Activated naive CD8-positive, alpha-beta T cell treated with anti-CD3 and anti-CD28 coated beads, Interleukin-2, amount 10 ng/mL, durations not matched to agents 7 days and 5 days (primary cell): ENCODE measurements at regions not wholly inside any gene's neighbourhood (a gene's known extent, or its start where the extent isn't known, plus 50 kb on each side); places are given as distances from the start of the nearest gene placed in this dataset.

Experiments
- ATAC-seq: fragments of 150-1000 bp; cut with Tn5 transposase; one replicate; pipeline ENCODE4 v1.10.0; 2021; ENCODE audit warnings: low read depth, moderate library complexity
- POLR2A ChIA-PET: fragments of 350-600 bp; sonication (Branson Sonifier 250); formaldehyde crosslinking; loops from one replicate; lab custom pipeline; 2021; ENCODE audit warnings: antibody characterized with exemption; lab: Charles Lee
- DNase-seq: peaks from one replicate; pipeline ENCODE4 v3.0.0; 2021
- H3K27ac Mint-ChIP-seq: one replicate; pipeline ENCODE4 v1.8.0; 2022; ENCODE audit warnings: mild to moderate bottlenecking, mixed read lengths
- H3K27me3 Mint-ChIP-seq: one replicate; pipeline ENCODE4 v1.8.0; 2022; ENCODE audit warnings: mild to moderate bottlenecking, moderate library complexity, mixed read lengths
- H3K36me3 Mint-ChIP-seq: one replicate; pipeline ENCODE4 v1.8.0; 2021; ENCODE audit warnings: mild to moderate bottlenecking, mixed read lengths
- H3K4me1 Mint-ChIP-seq: one replicate; pipeline ENCODE4 v1.8.0; 2021; ENCODE audit warnings: mixed read lengths
- H3K4me3 Mint-ChIP-seq: one replicate; pipeline ENCODE4 v1.8.0; 2022; ENCODE audit warnings: mild to moderate bottlenecking, moderate library complexity, mixed read lengths
- H3K9me3 Mint-ChIP-seq: one replicate; pipeline ENCODE4 v1.8.0; 2021; ENCODE audit warnings: mixed read lengths

- Mint-ChIP-seq H3K4me1 (no peaks in the 10 kb centered on the region), H3K36me3 (no peaks in the 10 kb centered on the region)
Measured at GRCh38 chr18:75869162-75869561, 441.7 kb upstream of the SMIM21 start.

GRCh38 chr18:75868031-75868430 lies 440.5 kb upstream of the SMIM21 start:
- H3K4me3 Mint-ChIP-seq = no peak overlapping the region
- H3K9me3 Mint-ChIP-seq = no peaks in the 10 kb centered on the region
- no peaks in the 10 kb centered on the region for H3K36me3 Mint-ChIP-seq
- ATAC-seq (no peak), DNase-seq (no peak)
- H3K27me3 Mint-ChIP-seq = peaks cover 7% of the 10 kb centered on the region
- POLR2A ChIA-PET = no interaction called here
- H3K27ac Mint-ChIP-seq = no peak overlapping the region
- no peaks in the 10 kb centered on the region for H3K4me1 Mint-ChIP-seq

More at GRCh38 chr18:75869162-75869561, 441.7 kb upstream of the SMIM21 start:
- no peak overlapping the region for H3K27ac Mint-ChIP-seq
- no peak for DNase-seq
- peaks cover 7% of the 10 kb centered on the region for H3K27me3 Mint-ChIP-seq
- H3K4me3 Mint-ChIP-seq = no peak overlapping the region
- H3K9me3 Mint-ChIP-seq = no peaks in the 10 kb centered on the region
- POLR2A ChIA-PET = no interaction called here
- no peak for ATAC-seq

GRCh38 chr18:75865639-75866038 lies 438.1 kb upstream of the SMIM21 start:
- peaks cover 4% of the 10 kb centered on the region for H3K27me3 Mint-ChIP-seq
- no peaks in the 10 kb centered on the region for H3K4me1 Mint-ChIP-seq
- no peaks in the 10 kb centered on the region for H3K36me3 Mint-ChIP-seq
- H3K4me3 Mint-ChIP-seq = no peak overlapping the region
- ATAC-seq (no peak), DNase-seq (no peak)
- H3K9me3 Mint-ChIP-seq = no peaks in the 10 kb centered on the region
- POLR2A ChIA-PET = no interaction called here
- no peak overlapping the region for H3K27ac Mint-ChIP-seq

- Mint-ChIP-seq H3K4me3 (no peak overlapping the region), H3K4me1 (no peaks in the 10 kb centered on the region), H3K27ac (no peak overlapping the region), H3K27me3 (peaks cover 3% of the 10 kb centered on the region), H3K36me3 (no peaks in the 10 kb centered on the region), H3K9me3 (no peaks in the 10 kb centered on the region)
- no peak for ATAC-seq
- no peak for DNase-seq
- POLR2A ChIA-PET = no interaction called here
Measured at GRCh38 chr18:75864816-75865215, 437.3 kb upstream of the SMIM21 start.

- POLR2A ChIA-PET = no interaction called here
- H3K9me3 Mint-ChIP-seq = no peaks in the 10 kb centered on the region
- peaks cover 3% of the 10 kb centered on the region for H3K27me3 Mint-ChIP-seq
Measured at GRCh38 chr18:75863696-75864095, 436.2 kb upstream of the SMIM21 start.

GRCh38 chr18:75862458-75862857 lies 435.0 kb upstream of the SMIM21 start:
- H3K36me3 Mint-ChIP-seq = no peaks in the 10 kb centered on the region
- no peak for ATAC-seq
- H3K27me3 Mint-ChIP-seq = peaks cover 2% of the 10 kb centered on the region
- no peak for DNase-seq
- POLR2A ChIA-PET = no interaction called here
- H3K4me1 Mint-ChIP-seq = no peaks in the 10 kb centered on the region
- H3K9me3 Mint-ChIP-seq = no peaks in the 10 kb centered on the region
- no peak overlapping the region for H3K27ac Mint-ChIP-seq
- no peak overlapping the region for H3K4me3 Mint-ChIP-seq

More at GRCh38 chr18:75863696-75864095, 436.2 kb upstream of the SMIM21 start:
- H3K4me3 Mint-ChIP-seq = no peak overlapping the region
- H3K27ac Mint-ChIP-seq = no peak overlapping the region
- H3K4me1 Mint-ChIP-seq = no peaks in the 10 kb centered on the region
- no peaks in the 10 kb centered on the region for H3K36me3 Mint-ChIP-seq
- ATAC-seq = no peak
- no peak for DNase-seq

- ATAC-seq = no peak
- POLR2A ChIA-PET = no interaction called here
- peaks cover 2% of the 10 kb centered on the region for H3K27me3 Mint-ChIP-seq
- H3K36me3 Mint-ChIP-seq = no peaks in the 10 kb centered on the region
- no peaks in the 10 kb centered on the region for H3K4me1 Mint-ChIP-seq
- H3K4me3 Mint-ChIP-seq = no peak overlapping the region
- no peaks in the 10 kb centered on the region for H3K9me3 Mint-ChIP-seq
- no peak for DNase-seq
- H3K27ac Mint-ChIP-seq = no peak overlapping the region
Measured at GRCh38 chr18:75860166-75860565, 432.7 kb upstream of the SMIM21 start.

GRCh38 chr18:75859533-75859932 lies 432.0 kb upstream of the SMIM21 start:
- POLR2A ChIA-PET = no interaction called here
- Mint-ChIP-seq H3K4me1 (no peaks in the 10 kb centered on the region), H3K27ac (no peak overlapping the region), H3K36me3 (no peaks in the 10 kb centered on the region), H3K4me3 (no peak overlapping the region), H3K27me3 (peaks cover 2% of the 10 kb centered on the region), H3K9me3 (no peaks in the 10 kb centered on the region)
- ATAC-seq (no peak), DNase-seq (no peak)

- POLR2A ChIA-PET = no interaction called here
- Mint-ChIP-seq H3K27me3 (peaks cover 2% of the 10 kb centered on the region), H3K9me3 (no peaks in the 10 kb centered on the region), H3K4me1 (no peaks in the 10 kb centered on the region), H3K36me3 (no peaks in the 10 kb centered on the region), H3K4me3 (no peak overlapping the region), H3K27ac (no peak overlapping the region)
- no peak for DNase-seq
- ATAC-seq = no peak
Measured at GRCh38 chr18:75858754-75859153, 431.3 kb upstream of the SMIM21 start.

GRCh38 chr18:75857558-75857957 lies 430.1 kb upstream of the SMIM21 start:
- Mint-ChIP-seq H3K36me3 (no peaks in the 10 kb centered on the region), H3K4me3 (no peak overlapping the region), H3K27ac (no peak overlapping the region), H3K4me1 (no peaks in the 10 kb centered on the region), H3K9me3 (no peaks in the 10 kb centered on the region), H3K27me3 (peaks cover 2% of the 10 kb centered on the region)
- POLR2A ChIA-PET = no interaction called here
- no peak for ATAC-seq
- DNase-seq = no peak

- DNase-seq = no peak
- Mint-ChIP-seq H3K27me3 (peaks cover 2% of the 10 kb centered on the region), H3K4me3 (no peak overlapping the region), H3K9me3 (no peaks in the 10 kb centered on the region), H3K27ac (no peak overlapping the region), H3K36me3 (no peaks in the 10 kb centered on the region), H3K4me1 (no peaks in the 10 kb centered on the region)
- ATAC-seq = no peak
- POLR2A ChIA-PET = no interaction called here
Measured at GRCh38 chr18:75854808-75855207, 427.3 kb upstream of the SMIM21 start.

GRCh38 chr18:75854174-75854573 lies 426.7 kb upstream of the SMIM21 start:
- DNase-seq = no peak
- no peak for ATAC-seq
- Mint-ChIP-seq H3K4me1 (no peaks in the 10 kb centered on the region), H3K9me3 (no peaks in the 10 kb centered on the region), H3K27ac (no peak overlapping the region), H3K4me3 (no peak overlapping the region), H3K36me3 (no peaks in the 10 kb centered on the region), H3K27me3 (peaks cover 1% of the 10 kb centered on the region)
- POLR2A ChIA-PET = no interaction called here

- Mint-ChIP-seq H3K27ac (no peak overlapping the region), H3K4me1 (no peaks in the 10 kb centered on the region), H3K36me3 (no peaks in the 10 kb centered on the region), H3K9me3 (no peaks in the 10 kb centered on the region), H3K4me3 (no peak overlapping the region), H3K27me3 (no peaks in the 10 kb centered on the region)
- POLR2A ChIA-PET = no interaction called here
- no peak for ATAC-seq
- no peak for DNase-seq
Measured at GRCh38 chr18:75846321-75846720, 418.8 kb upstream of the SMIM21 start.

GRCh38 chr18:75845413-75845812 lies 417.9 kb upstream of the SMIM21 start:
- POLR2A ChIA-PET = no interaction called here
- Mint-ChIP-seq H3K36me3 (no peaks in the 10 kb centered on the region), H3K9me3 (no peaks in the 10 kb centered on the region), H3K27ac (no peak overlapping the region), H3K27me3 (no peaks in the 10 kb centered on the region), H3K4me3 (no peak overlapping the region), H3K4me1 (no peaks in the 10 kb centered on the region)
- DNase-seq = no peak
- ATAC-seq = no peak

GRCh38 chr18:75844146-75844545 lies 416.6 kb upstream of the SMIM21 start:
- ATAC-seq (no peak), DNase-seq (no peak)
- H3K9me3 Mint-ChIP-seq = no peaks in the 10 kb centered on the region
- no peak overlapping the region for H3K4me3 Mint-ChIP-seq
- no peak overlapping the region for H3K27ac Mint-ChIP-seq
- no peaks in the 10 kb centered on the region for H3K27me3 Mint-ChIP-seq
- POLR2A ChIA-PET = no interaction called here
- H3K4me1 Mint-ChIP-seq = no peaks in the 10 kb centered on the region
- no peaks in the 10 kb centered on the region for H3K36me3 Mint-ChIP-seq
